Astrocyte of the spinal cord (primary cell): ENCODE measurements at regions not wholly inside any gene's neighbourhood (a gene's known extent, or its start where the extent isn't known, plus 50 kb on each side); places are given as distances from the start of the nearest gene placed in this dataset.

Source experiments
- DNase-seq: peaks from one replicate; pipeline ENCODE4 v3.0.0; 2011; ENCODE audit warnings: low read depth, low spot score
- H3K4me3 ChIP-seq: 2 replicates; pipeline ENCODE4 v1.5.1; 2011; ENCODE audit warnings: low read depth, mild to moderate bottlenecking, low read length, moderate library complexity
- CTCF ChIP-seq: IDR thresholded peaks from 2 replicates; pipeline ENCODE4 v1.5.1; 2012; ENCODE audit warnings: low read depth, mild to moderate bottlenecking, low read length, inconsistent platforms
- in situ Hi-C: cut with HindIII; loops from 2 replicates; pipeline ENCODE4 v1.10.0; 2017; ENCODE audit warnings: low sequenced_read_pairs

GRCh38 chr4:19819737-19820136, 432.0 kb upstream of the SLIT2 start:
- DNase-seq: no peak
- no peak overlapping the region for H3K4me3 ChIP-seq
- TF ChIP-seq CTCF: no peak
- in situ Hi-C loops: no loop called here

DNA sequence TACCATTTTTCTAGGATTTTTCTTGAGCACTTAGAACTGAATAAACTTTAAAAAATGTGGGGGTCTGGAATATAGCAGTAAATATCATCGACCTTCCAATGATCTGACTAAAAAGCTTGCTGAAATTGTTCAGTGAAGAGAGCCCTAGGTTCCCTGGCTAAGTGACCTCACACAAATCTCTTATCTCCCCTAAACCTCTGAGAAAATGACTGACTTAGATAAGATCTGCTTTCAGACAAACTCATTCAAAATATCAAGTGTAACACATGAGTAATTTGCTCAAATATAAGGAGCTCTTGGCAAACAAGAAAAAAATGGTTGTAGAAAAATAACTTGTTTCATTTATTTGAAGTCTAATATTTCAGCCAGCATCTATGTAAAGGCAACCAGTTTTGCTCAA, 441.7 kb upstream of the SLIT2 start:
- in situ Hi-C loops: no loop called here
- no peak for DNase-seq
- no peak for TF ChIP-seq CTCF
- no peak overlapping the region for H3K4me3 ChIP-seq

GRCh38 chr4:19807505-19807904, 444.2 kb upstream of the SLIT2 start:
- no peak overlapping the region for H3K4me3 ChIP-seq
- TF ChIP-seq CTCF: no peak
- peak; percentile 69 for DNase-seq
- in situ Hi-C loops: no loop called here

- peak; percentile 30 for DNase-seq
- no peak for TF ChIP-seq CTCF
- in situ Hi-C loops: no loop called here
- H3K4me3 ChIP-seq: no peak overlapping the region
Measured at GRCh38 chr4:19806865-19807264, 444.8 kb upstream of the SLIT2 start.

DNA sequence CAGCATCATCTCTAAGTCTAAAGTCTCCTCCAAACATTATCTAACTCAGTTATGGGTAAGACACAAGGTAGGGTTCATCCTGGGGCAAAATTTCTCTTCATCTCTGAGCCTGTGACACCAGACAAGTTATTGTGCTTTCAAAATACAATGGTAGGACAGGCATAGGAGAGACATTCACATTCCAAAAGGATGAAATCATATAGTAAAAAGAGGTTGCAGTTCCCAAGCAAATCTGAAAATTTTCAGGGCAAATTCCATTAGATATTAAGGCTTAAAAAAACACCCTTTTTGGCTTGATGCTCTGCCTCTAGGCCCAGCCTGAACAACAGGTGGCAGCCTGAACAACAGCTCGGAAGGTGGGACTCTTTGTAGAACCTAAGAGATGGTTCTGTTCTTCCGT, 448.3 kb upstream of the SLIT2 start:
- in situ Hi-C loops: no loop called here
- no peak for TF ChIP-seq CTCF
- DNase-seq: peak; percentile 12
- no peak overlapping the region for H3K4me3 ChIP-seq

GRCh38 chr4:19793831-19794230, 457.9 kb upstream of the SLIT2 start:
- in situ Hi-C loops: no loop called here
- no peak for TF ChIP-seq CTCF
- DNase-seq: no peak
- no peak overlapping the region for H3K4me3 ChIP-seq
